ENCODE measurements at regions not wholly inside any gene's neighbourhood (a gene's known extent, or its start where the extent isn't known, plus 50 kb on each side); places are given as distances from the start of the nearest gene placed in this dataset.
"Not testable (repeated sequence)": the region's sequence is repeated elsewhere in the genome, so short reads cannot be mapped to it uniquely, and the experiment has no call there.

- WGBS = 89% methylated on average over 3 of the region's 3 CpGs
- H3K9me3 ChIP-seq (ENCODE audit: insufficient read depth, low read depth, low read length) = no peaks in the 10 kb centered on the region
Observed at GRCh38 chr7:152501506-152501905, 65.7 kb upstream of the KMT2C start.

GRCh38 chr7:152499969-152500368 lies 64.2 kb upstream of the KMT2C start:
- not testable (repeated sequence) for H3K4me1 ChIP-seq (ENCODE audit: insufficient read depth, low read length); H3K36me3 ChIP-seq (ENCODE audit: insufficient read depth, low read length); H3K9me3 ChIP-seq (ENCODE audit: insufficient read depth, low read depth, low read length); H3K27ac ChIP-seq (ENCODE audit: low read depth, low read length); H3K9ac ChIP-seq (ENCODE audit: low read depth, low read length); H3K27me3 ChIP-seq (ENCODE audit: insufficient read depth, low read length); H3K4me3 ChIP-seq (ENCODE audit: low read length)
- 91% methylated on average over 2 of the region's 2 CpGs for WGBS

More at GRCh38 chr7:152501506-152501905, 65.7 kb upstream of the KMT2C start:
- Histone ChIP-seq H3K4me1 (ENCODE audit: insufficient read depth, low read length) (no peaks in the 10 kb centered on the region), H3K9ac (ENCODE audit: low read depth, low read length) (no peak overlapping the region), H3K4me3 (ENCODE audit: low read length) (no peak overlapping the region), H3K27me3 (ENCODE audit: insufficient read depth, low read length) (no peaks in the 10 kb centered on the region), H3K27ac (ENCODE audit: low read depth, low read length) (no peak overlapping the region), H3K36me3 (ENCODE audit: insufficient read depth, low read length) (no peaks in the 10 kb centered on the region)

- Histone ChIP-seq H3K36me3 (ENCODE audit: insufficient read depth, low read length) (no peaks in the 10 kb centered on the region), H3K4me3 (ENCODE audit: low read length) (no peak overlapping the region), H3K9me3 (ENCODE audit: insufficient read depth, low read depth, low read length) (peaks cover 3% of the 10 kb centered on the region; the same call in 1 of the 2 replicates), H3K27ac (ENCODE audit: low read depth, low read length) (no peak overlapping the region), H3K9ac (ENCODE audit: low read depth, low read length) (no peak overlapping the region), H3K27me3 (ENCODE audit: insufficient read depth, low read length) (no peaks in the 10 kb centered on the region), H3K4me1 (ENCODE audit: insufficient read depth, low read length) (no peaks in the 10 kb centered on the region)
- WGBS = 100% methylated on average over 1 of the region's 2 CpGs
Observed at GRCh38 chr7:152495867-152496266, 60.1 kb upstream of the KMT2C start.

GRCh38 chr7:152492952-152493351 lies 57.1 kb upstream of the KMT2C start:
- H3K9me3 ChIP-seq (ENCODE audit: insufficient read depth, low read depth, low read length) = peaks cover 3% of the 10 kb centered on the region; the same call in 1 of the 2 replicates
- H3K27me3 ChIP-seq (ENCODE audit: insufficient read depth, low read length) = no peaks in the 10 kb centered on the region
- no peak overlapping the region for H3K27ac ChIP-seq (ENCODE audit: low read depth, low read length)
- no peak overlapping the region for H3K4me3 ChIP-seq (ENCODE audit: low read length)
- no peaks in the 10 kb centered on the region for H3K4me1 ChIP-seq (ENCODE audit: insufficient read depth, low read length)
- no peaks in the 10 kb centered on the region for H3K36me3 ChIP-seq (ENCODE audit: insufficient read depth, low read length)
- H3K9ac ChIP-seq (ENCODE audit: low read depth, low read length) = no peak overlapping the region
- WGBS = 92% methylated on average over 3 of the region's 3 CpGs

- no peaks in the 10 kb centered on the region for H3K36me3 ChIP-seq (ENCODE audit: insufficient read depth, low read length)
- no peaks in the 10 kb centered on the region for H3K27me3 ChIP-seq (ENCODE audit: insufficient read depth, low read length)
- H3K9me3 ChIP-seq (ENCODE audit: insufficient read depth, low read depth, low read length) = no peaks in the 10 kb centered on the region
- no peak overlapping the region for H3K9ac ChIP-seq (ENCODE audit: low read depth, low read length)
- no peak overlapping the region for H3K4me3 ChIP-seq (ENCODE audit: low read length)
- 86% methylated on average over 7 of the region's 7 CpGs for WGBS
- no peaks in the 10 kb centered on the region; the same call in 1 of the 2 replicates for H3K4me1 ChIP-seq (ENCODE audit: insufficient read depth, low read length)
- H3K27ac ChIP-seq (ENCODE audit: low read depth, low read length) = no peak overlapping the region
Observed at GRCh38 chr7:152489044-152489443, 53.2 kb upstream of the KMT2C start.

GRCh38 chr7:152486968-152487367 lies 51.2 kb upstream of the KMT2C start:
- Histone ChIP-seq H3K27me3 (ENCODE audit: insufficient read depth, low read length) (no peaks in the 10 kb centered on the region), H3K9ac (ENCODE audit: low read depth, low read length) (no peak overlapping the region), H3K27ac (ENCODE audit: low read depth, low read length) (no peak overlapping the region), H3K9me3 (ENCODE audit: insufficient read depth, low read depth, low read length) (no peaks in the 10 kb centered on the region), H3K4me3 (ENCODE audit: low read length) (no peak overlapping the region), H3K36me3 (ENCODE audit: insufficient read depth, low read length) (no peaks in the 10 kb centered on the region), H3K4me1 (ENCODE audit: insufficient read depth, low read length) (no peaks in the 10 kb centered on the region; the same call in 1 of the 2 replicates)

- H3K27me3 ChIP-seq (ENCODE audit: insufficient read depth, low read length) = no peaks in the 10 kb centered on the region
- no peaks in the 10 kb centered on the region; the same call in 1 of the 2 replicates for H3K4me1 ChIP-seq (ENCODE audit: insufficient read depth, low read length)
- WGBS = 79% methylated on average over 4 of the region's 4 CpGs
Observed at GRCh38 chr7:152485826-152486225, 50.0 kb upstream of the KMT2C start.

More at GRCh38 chr7:152485826-152486225, 50.0 kb upstream of the KMT2C start:
- Histone ChIP-seq H3K9me3 (ENCODE audit: insufficient read depth, low read depth, low read length) (no peaks in the 10 kb centered on the region), H3K36me3 (ENCODE audit: insufficient read depth, low read length) (no peaks in the 10 kb centered on the region), H3K4me3 (ENCODE audit: low read length) (no peak overlapping the region), H3K9ac (ENCODE audit: low read depth, low read length) (no peak overlapping the region), H3K27ac (ENCODE audit: low read depth, low read length) (no peak overlapping the region)

Measured in HUES64 (cell line).